ENCODE measurements at regions not wholly inside any gene's neighbourhood (a gene's known extent, or its start where the extent isn't known, plus 50 kb on each side); places are given as distances from the start of the nearest gene placed in this dataset.
A peak's percentile ranks its signal among the peaks of the same experiment; 100 is the strongest.

DNA sequence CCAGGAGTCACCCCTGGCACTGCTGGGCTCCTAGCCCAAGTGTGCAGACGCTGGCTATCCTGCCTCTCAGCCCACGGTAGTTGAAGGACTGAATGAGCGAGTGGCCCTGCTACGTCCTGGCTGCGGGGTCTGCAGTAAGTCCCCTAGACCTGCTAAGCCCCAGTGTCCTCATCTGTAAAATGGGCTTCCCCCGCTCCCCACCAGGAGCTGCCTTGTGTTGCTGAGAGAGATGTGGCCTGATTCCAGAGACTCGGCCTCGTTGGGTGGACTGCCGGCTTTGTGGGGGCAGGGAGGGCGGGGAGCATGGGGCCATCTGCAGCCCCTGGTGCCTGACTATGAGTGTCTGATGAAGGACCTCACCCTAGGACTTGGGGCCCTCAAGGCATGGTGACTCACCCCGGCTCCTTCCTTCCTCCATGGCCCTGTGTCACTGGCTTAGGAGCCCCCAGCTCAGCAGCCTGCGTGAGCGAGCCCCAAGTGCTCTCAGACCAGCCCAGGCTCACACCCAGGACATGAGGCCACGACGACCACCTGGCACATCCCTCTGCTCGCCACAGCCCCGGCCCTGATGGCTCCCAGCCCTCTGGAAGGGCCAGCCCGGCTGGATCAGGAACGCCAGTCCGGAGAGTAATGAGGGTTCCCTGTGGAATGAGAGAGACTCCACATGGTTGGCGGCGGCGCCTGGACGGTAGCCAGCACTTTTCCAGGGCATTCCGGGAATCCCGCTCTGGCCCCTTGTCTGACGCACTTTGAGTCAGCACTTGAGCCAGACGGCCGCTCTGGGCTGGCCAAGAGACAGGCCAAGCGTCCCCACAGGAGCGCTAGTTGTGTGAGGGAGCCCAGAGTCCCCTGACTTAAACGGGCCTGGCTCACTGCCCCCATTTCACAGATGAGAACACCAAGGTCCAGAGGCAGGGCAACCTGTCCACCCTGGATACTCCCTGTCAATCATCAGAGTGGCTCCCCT, 50.5 kb upstream of the SHISAL1 start:
- H3K9me3 ChIP-seq (replicated peaks; ENCODE audit: control insufficient read depth, insufficient read depth, low read length) = no peaks in the 10 kb centered on the region
- peak overlapping the region; percentile 81 for H2AFZ ChIP-seq (ENCODE audit: low read depth, low read length)
- ChIA-PET POLR2A (no interaction called here), CTCF (interaction anchor here (0.7 kb wide), 1 partner anchor 204 kb away, joined by 3 read pairs; no protein-coding TSS in a partner anchor)
- no peak overlapping the region for H3K4me3 ChIP-seq (replicated peaks in 1 of 3; ENCODE audit: insufficient read depth in 1 of 3, low read depth in 1 of 3, low read length in 3 of 3)
- H3K27me3 ChIP-seq (ENCODE audit: control insufficient read depth in 2 of 2, insufficient read depth in 2 of 2, low read length in 2 of 2) = no peaks in the 10 kb centered on the region
- dilution Hi-C loops (cut with MboI; ENCODE audit: extremely low pct_ligation_motif_present, low sequenced_read_pairs) (no loop called here), intact Hi-C loops (cut with micrococcal nuclease) (loop anchor here (10.0 kb wide), 1 partner anchor 262 kb away; no protein-coding TSS in a partner anchor)
- TF ChIP-seq JUN (IDR thresholded peaks at IDR 0.05; ENCODE audit: borderline replicate concordance, insufficient read depth, insufficient read length, low read depth) (peak; percentile 13), POLR2A (IDR thresholded peaks at IDR 0.05; ENCODE audit: low read depth, low read length) (no peak), FOS (IDR thresholded peaks at IDR 0.05; ENCODE audit: borderline replicate concordance, insufficient read depth, low read length) (peak; percentile 55), GATA2 (IDR thresholded peaks at IDR 0.05; ENCODE audit: insufficient read depth, insufficient read length, low read depth, low read length) (no peak)
- TF ChIP-seq, protein P1, sequence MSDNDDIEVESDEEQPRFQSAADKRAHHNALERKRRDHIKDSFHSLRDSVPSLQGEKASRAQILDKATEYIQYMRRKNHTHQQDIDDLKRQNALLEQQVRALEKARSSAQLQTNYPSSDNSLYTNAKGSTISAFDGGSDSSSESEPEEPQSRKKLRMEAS (IDR thresholded peaks at IDR 0.05; ENCODE audit: insufficient read depth, insufficient read length) = no peak
- no peaks in the 10 kb centered on the region for H4K20me1 ChIP-seq (replicated peaks; ENCODE audit: control insufficient read depth, extremely low read depth, insufficient read depth, low read length)
- BruUV-seq (replicated peaks) = TSS peak; percentile 67
- peak overlapping the region; percentile 77 for H3K9ac ChIP-seq (replicated peaks; ENCODE audit: extremely low read depth, insufficient read depth, low read length)
- DNase-seq (ENCODE audit: low read depth, low spot score) (peak; percentile 85), FAIRE-seq (peak; percentile 78)
- H3K9me1 ChIP-seq (replicated peaks; ENCODE audit: control insufficient read depth, extremely low read depth, insufficient read depth, low read length) = no peaks in the 10 kb centered on the region
- H3K4me2 ChIP-seq (ENCODE audit: insufficient read depth, low read length) = peak overlapping the region; percentile 42
- H3K4me1 ChIP-seq (ENCODE audit: control insufficient read depth, extremely low read depth, insufficient read depth, low read length) = peaks cover 22% of the 10 kb centered on the region
- no peaks in the 10 kb centered on the region for H3K36me3 ChIP-seq (ENCODE audit: control insufficient read depth in 2 of 2, extremely low read depth in 1 of 2, insufficient read depth in 2 of 2, low read length in 2 of 2)
- H3K79me2 ChIP-seq (ENCODE audit: control insufficient read depth, insufficient read depth, low read length) = no peaks in the 10 kb centered on the region
- H3K27ac ChIP-seq (ENCODE audit: insufficient read depth, low read depth, low read length) = peak overlapping the region; percentile 94

Measured in endothelial cell of umbilical vein (primary cell).